Activated CD4-positive, alpha-beta T cell treated with anti-CD3 and anti-CD28 coated beads, Interleukin-2, Interleukin-6, amounts not matched to agents 100 ng/mL and 50 ng/mL, durations not matched to agents 16 hours and 8 hours (primary cell): ENCODE measurements at regions not wholly inside any gene's neighbourhood (a gene's known extent, or its start where the extent isn't known, plus 50 kb on each side); places are given as distances from the start of the nearest gene placed in this dataset.

Experiments used
- DNase-seq: peaks from one replicate; pipeline ENCODE4 v3.0.0-alpha.2; 2020

- no peak for DNase-seq
These were observed 428.7 kb upstream of the TNP1 start for GRCh38 chr2:217288472-217289063.

DNA sequence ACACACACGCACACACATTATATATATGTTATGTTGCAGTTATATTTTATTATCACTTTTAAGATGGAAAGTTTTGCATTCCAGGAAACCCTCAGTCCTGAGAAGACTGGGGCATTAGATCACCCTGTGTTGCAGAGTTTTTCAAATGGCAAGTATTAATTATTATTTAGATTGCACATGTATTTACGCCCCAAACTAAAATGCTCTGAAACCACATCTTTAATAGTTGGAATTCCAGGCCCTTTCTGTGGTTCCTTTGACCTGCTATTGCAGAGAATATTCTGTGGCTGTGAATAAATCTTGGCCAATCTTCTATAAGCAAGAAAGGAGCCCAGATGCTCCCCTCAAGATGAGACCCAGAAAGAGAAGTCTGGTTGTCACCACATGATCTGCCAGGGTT lies 427.0 kb upstream of the TNP1 start:
- no peak for DNase-seq

GRCh38 chr2:217285926-217286325 lies 426.1 kb upstream of the TNP1 start:
- DNase-seq: no peak

GRCh38 chr2:217283460-217283859 lies 423.6 kb upstream of the TNP1 start:
- DNase-seq: no peak

DNA sequence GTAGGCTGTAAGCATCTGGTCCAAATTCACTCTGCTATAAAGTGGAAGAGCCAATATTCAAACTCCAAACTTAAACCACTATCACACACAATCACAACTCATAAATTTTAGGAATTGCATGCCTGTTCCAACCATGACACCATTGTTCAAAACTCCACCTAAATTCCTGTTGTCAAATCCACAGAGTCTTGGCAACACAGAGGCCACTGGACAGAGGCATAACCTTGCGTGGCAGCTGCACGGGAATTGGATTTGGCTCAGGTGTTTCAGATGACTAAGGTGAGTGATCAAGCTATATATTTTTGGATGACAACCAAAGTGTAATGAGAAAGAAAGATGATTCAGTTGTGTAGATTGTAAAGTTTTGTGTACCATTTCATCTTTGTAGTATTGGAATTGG lies 422.7 kb upstream of the TNP1 start:
- DNase-seq: no peak

- DNase-seq: no peak
These were observed 419.7 kb upstream of the TNP1 start for GRCh38 chr2:217279556-217279955.

DNA sequence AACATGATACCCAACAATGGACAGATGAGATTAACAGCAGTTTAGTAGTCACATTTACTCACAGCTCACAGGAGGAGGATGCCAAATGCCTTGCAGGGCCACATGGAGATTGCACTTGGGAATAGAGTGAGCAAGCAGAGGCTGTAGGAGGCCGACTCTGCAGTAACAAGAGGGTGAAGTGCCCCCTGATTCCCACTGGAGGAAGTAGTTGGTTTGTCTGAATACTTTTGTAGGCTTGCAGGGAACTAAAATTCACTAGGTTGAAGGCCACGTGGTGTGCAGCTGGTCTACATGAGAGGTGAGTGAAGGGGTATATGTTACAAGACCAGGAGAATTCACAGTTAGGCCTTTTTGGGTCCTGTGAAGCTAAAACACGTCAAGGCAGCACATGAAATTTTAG lies 419.3 kb upstream of the TNP1 start:
- no peak for DNase-seq

DNA sequence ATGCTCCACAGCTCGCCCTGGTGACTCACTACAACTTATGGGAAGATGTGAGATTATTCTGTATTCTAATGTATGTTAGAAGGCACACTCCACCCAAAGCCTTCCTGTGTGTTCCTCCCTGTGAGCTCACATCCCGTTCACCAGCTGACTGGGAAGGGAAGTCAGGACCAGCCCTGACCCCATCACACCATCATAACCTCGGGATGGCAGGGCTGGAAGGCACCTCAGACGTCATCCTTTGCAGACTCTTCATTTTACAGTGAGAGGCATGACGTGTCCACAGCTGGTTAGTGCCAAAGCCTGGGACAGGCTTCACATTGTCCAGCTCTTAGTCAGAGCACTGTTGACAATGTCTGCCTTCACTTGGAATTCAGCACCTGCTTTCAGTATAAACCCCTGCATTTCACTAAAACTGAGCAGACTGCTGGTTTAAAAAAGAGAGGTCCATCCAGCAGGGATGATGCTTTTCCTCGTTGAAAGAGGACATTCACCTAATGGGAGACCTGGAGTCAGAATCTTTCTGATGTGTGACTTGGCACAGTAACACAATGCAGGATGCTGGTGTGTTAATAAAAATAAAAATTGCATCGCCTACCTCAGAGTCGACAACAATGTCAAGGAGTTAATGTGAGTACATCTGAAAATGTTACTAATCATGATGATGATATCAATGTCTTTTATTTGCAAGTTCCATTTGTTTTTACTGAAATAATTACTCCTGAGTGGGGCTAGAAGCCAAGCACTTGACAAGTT lies 418.0 kb upstream of the TNP1 start:
- no peak for DNase-seq

DNA sequence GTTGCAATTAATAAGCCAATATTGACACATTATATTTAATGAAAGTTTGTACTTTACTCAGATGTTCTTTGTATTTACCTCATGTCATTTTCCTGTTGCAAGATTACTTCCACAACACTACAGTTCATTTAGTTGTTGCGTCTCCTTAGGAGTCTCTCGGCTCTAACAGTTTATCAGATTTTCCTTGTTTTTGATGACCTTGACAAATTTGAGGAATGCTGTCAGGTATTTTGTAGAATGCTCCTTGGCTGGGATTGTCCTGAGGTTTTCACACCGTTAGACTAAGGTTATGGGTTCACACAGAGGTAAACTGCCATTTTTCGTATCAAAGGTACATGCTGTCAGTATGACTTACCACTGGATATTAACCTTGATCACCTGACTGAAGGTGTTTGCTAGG lies 416.6 kb upstream of the TNP1 start:
- no peak for DNase-seq

- DNase-seq: no peak
These were observed 415.2 kb upstream of the TNP1 start for GRCh38 chr2:217275091-217275490.

GRCh38 chr2:217274578-217274977 lies 414.7 kb upstream of the TNP1 start:
- no peak for DNase-seq

- DNase-seq: no peak
These were observed 414.0 kb upstream of the TNP1 start for GRCh38 chr2:217273851-217274250.

- DNase-seq: no peak
These were observed 413.3 kb upstream of the TNP1 start for GRCh38 chr2:217273162-217273561.

DNA sequence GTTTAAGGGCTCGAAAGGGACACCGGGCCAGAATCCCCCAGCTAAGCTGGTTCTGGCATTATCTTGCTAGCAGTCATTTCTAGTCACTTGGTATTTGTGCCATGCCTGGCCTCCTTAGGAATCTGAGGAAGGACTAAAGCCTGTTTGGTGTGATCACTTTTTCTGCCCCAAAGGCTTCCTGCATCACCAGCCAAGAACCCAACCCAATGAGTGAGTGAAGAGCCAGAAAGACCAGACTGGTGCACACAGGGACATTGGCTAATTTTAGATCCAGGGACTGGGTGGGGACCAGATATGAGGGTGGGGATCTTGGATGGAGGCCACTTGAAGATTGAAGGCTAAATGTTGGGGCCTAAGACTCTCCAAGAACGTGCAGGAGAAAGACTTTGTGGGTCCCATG lies 411.9 kb upstream of the TNP1 start:
- no peak for DNase-seq

GRCh38 chr2:217270485-217271121 lies 410.7 kb upstream of the TNP1 start:
- DNase-seq: no peak

DNA sequence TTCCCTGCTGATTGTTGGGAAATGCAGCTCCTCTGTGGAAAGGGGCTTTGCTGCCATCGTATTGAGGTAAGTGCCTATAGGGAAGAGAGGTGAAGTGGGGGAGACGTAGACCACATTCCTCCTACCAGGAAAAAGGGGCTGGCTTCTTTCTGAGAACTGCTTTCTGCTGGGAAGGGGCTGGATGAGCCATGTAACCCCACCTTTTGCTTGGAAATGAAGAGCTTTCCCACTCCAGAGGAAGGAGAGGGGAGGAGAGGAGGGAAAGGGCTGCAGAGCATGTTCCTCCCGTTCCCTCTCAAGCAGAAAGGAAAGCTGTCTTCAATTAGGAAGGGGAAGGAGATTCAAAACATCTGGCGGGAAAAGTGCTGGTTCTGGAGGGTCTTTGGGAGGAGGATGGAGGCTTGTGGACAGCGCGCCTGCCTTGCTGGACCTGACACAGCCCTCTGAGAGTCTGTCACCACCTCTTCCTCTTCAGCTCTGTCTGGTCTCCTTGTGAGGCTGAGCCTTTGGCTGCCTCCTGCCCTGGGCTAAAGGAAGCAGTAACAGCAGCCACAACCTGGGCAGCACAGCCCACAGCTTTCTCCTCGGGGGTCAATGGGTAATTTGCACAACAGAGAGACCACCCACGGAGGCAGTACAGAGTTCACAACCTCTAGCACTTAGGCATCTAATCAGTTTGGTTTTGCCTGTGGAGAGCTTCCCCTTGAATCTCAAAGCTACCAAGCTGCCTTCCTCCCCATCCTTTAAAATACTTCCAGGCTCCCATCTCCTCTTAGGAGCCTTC lies 410.0 kb upstream of the TNP1 start:
- DNase-seq: no peak

DNA sequence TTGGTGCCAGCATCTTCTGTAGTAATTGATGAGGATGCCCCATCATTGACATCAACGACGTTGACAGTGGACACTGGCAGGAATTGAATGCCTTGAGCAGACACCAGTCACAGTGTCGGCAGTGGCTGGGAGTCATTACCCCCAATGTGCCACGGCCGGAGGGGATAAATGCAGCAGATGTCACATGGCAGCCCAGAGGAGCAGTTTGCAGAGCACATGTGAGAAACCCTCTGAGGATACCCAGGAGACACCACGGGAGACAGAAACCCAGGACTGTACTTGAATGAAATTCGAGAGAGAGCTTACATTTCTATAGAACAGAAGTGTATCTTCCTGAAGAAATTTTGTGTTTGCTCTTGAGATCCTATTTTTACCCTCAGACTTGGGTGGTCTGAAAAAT lies 409.1 kb upstream of the TNP1 start:
- DNase-seq: no peak

GRCh38 chr2:217267758-217268157 lies 407.9 kb upstream of the TNP1 start:
- no peak for DNase-seq

DNA sequence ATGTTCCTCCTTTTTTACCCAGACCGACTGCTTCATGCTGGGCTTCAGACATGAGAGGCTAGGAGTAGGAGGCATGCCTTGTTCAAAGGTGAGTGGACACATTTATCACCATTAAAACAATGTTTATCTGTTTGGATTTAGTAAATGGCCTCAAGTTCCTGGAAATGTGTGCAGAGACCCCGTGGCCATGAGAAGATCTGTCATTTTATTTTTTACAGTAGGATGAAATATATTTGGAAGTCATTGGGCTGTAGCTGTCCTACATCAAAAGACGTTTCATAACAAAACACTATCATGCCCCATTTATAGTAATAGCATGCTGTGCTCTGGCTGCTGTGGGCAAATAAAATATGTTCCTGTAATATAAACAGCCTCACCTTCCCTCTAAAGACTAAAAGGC lies 403.9 kb upstream of the TNP1 start:
- no peak for DNase-seq

DNA sequence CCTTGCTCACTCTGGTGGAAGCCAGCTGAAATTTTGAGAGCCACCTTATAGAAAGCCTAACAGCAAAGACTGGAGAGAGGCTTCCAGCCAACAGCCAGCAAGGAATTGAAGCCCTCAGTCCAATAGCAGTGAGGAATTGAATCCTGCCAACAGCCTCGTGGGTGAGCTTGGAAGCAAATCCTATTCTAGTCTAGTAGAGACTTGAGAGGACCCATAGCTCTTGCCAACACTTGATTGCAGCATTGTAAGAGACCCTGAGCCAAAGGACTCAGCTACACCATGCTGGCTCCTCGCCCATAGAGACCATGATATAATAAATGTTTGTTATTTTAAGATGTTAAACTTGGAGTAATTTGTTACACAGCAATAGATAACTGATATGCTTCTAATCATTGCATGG lies 403.0 kb upstream of the TNP1 start:
- DNase-seq: no peak

GRCh38 chr2:217261452-217261851 lies 401.6 kb upstream of the TNP1 start:
- DNase-seq: no peak

DNA sequence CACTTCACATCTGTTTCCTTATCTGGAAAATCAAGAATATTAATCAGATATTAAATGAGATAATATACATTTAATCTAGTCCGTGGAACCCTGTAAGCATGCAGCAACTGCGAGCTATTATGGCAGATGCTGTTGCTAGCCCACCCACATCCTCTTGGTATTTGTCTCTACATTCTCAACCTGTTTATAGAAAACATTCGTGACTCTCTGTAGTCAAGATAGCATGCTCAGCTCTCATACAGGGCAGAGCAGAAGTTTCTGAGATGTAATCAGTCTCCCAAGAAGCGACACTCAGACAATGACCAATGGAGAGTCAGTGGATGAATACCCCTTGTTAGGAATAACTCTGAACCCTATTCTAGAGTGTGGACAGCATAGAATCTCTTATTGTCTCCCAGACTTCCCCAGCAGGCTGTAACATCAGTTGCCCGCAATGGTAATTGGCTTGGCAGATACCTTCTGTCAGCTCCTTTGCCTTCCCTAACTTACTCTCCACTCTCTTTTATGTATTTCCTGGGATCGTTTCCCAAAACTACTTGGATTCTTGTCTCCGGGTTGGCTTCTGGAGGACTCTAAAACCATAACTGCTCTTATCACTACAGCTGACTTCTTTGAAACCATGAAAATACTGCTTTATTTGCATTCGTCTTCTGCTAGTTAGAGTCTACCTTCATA lies 400.7 kb upstream of the TNP1 start:
- DNase-seq: no peak

- no peak for DNase-seq
These were observed 398.3 kb upstream of the TNP1 start for GRCh38 chr2:217258170-217258569.
